ENCODE measurements at regions not wholly inside any gene's neighbourhood (a gene's known extent, or its start where the extent isn't known, plus 50 kb on each side); places are given as distances from the start of the nearest gene placed in this dataset.
A peak's percentile ranks its signal among the peaks of the same experiment; 100 is the strongest.
"Not testable (repeated sequence)": the region's sequence is repeated elsewhere in the genome, so short reads cannot be mapped to it uniquely, and the experiment has no call there.

DNA sequence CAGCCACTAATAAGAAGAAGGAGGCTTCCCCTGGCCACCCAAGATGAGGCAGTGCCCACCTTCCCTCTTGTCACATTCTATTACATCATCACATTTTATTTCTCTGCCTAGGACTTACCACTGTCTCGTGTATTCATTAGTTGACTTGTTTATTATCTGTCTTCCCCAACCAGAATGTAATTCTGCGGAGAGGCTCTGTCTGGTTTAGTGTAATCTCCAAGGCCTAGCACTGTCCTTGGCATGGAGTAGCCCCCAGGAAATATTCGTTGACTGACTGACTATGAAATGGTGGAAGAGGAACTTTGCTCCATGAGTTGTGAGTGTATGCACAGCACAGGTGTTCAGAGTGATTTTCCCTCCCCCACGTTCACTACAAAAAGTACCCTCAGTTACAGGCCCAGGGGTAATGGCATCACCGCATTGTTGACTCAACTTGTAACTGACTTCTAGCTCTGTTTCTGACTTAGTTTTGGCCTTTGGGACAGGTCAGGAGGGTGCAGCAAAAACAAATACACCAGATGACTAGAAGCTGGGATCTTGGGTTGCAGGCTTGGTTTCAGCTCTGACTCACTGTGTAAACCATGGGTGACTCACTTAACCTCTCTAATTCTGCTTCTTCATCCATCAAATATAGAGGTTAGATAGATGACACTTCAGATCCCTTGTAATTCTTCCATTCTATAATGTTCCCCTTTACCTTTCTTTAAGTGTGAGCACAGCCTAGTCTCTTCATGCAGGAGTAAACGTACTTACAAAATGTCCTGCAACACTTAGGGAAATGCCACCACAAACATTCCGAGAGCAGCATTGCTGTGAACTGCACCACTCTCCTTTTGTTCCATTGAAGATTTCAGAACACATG is 229.7 kb downstream of the KCNRG start:
- TF ChIP-seq, protein P1, sequence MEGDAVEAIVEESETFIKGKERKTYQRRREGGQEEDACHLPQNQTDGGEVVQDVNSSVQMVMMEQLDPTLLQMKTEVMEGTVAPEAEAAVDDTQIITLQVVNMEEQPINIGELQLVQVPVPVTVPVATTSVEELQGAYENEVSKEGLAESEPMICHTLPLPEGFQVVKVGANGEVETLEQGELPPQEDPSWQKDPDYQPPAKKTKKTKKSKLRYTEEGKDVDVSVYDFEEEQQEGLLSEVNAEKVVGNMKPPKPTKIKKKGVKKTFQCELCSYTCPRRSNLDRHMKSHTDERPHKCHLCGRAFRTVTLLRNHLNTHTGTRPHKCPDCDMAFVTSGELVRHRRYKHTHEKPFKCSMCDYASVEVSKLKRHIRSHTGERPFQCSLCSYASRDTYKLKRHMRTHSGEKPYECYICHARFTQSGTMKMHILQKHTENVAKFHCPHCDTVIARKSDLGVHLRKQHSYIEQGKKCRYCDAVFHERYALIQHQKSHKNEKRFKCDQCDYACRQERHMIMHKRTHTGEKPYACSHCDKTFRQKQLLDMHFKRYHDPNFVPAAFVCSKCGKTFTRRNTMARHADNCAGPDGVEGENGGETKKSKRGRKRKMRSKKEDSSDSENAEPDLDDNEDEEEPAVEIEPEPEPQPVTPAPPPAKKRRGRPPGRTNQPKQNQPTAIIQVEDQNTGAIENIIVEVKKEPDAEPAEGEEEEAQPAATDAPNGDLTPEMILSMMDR (IDR thresholded peaks at IDR 0.05; ENCODE audit: low read length, missing control alignments), result no peak
- H3K4me3 ChIP-seq (replicated peaks; ENCODE audit: low read depth, low read length), result no peak overlapping the region
- DNase-seq (ENCODE audit: low read depth), result peak; percentile 60

DNA sequence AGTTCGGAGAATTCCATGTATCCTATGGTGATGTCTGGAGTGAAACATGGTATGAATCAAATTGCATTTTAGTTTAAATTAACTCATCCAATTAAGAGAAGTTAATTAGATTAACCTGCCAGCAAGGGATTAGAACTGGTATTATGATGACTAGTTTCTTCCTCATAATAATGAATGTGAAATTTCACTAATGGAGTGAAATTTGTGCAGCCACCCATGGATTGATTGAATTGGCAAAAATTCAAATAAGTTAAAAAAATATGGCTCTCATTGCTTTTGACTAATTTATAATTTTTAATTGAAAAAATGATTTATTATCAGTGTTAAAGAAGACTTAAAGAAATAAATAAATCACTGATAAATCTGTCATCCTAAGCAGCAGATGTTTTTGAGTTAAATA is 232.0 kb downstream of the KCNRG start:
- TF ChIP-seq, protein P1 (IDR thresholded peaks at IDR 0.05; ENCODE audit: low read length, missing control alignments), result no peak
- H3K4me3 ChIP-seq (replicated peaks; ENCODE audit: low read depth, low read length), result no peak overlapping the region
- DNase-seq (ENCODE audit: low read depth), result no peak

DNA sequence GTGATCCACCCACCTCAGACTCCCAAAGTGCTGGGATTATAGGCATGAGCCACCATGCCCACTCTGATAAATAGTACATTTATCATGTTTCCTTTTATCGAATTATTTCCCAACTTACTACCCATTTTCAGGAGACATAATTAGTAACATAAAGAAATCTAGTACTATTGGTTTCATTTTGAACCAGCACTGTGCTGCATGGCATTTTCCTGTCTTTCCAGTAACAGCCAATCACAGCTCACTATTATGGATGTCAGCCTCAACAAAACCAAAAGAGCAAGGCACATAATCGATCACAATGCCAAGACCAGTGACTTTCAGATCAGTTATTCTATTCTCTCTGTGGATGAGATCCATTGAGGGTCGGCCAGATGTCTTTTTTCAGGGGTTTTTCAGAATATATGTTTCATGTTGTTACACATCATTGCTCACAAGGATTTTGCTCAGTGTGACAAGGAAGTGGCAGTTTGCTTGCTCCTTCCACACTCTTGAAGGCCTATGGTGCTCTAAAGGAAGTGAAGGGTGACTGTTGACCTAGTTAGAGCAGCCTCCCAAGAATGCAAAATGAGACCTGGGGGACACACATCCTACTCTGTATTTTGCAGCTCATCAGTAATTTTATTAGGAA is 233.4 kb downstream of the KCNRG start:
- DNase-seq (ENCODE audit: low read depth), result no peak
- H3K4me3 ChIP-seq (replicated peaks; ENCODE audit: low read depth, low read length), result no peak overlapping the region
- TF ChIP-seq, protein P1 (IDR thresholded peaks at IDR 0.05; ENCODE audit: low read length, missing control alignments), result no peak

DNA sequence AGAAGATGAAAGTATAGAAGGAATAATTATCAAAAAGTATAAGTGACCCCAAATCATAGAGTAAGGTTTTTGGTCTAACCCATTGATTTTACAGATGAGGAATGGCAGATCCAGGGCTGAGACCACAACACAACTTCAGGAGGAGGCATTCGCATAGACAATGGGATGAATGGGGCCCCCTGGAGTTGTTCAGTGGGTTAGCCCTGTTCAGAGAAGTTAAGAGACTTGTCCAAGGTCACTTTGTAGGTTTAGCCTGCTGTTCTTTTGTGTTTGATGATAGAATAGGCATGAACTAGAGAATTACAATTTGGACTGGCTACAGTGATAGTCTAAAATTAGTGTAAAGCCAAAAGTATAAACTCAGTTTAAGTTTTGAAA is 233.9 kb downstream of the KCNRG start:
- TF ChIP-seq, protein P1 (IDR thresholded peaks at IDR 0.05; ENCODE audit: low read length, missing control alignments), result no peak
- H3K4me3 ChIP-seq (replicated peaks; ENCODE audit: low read depth, low read length), result no peak overlapping the region
- DNase-seq (ENCODE audit: low read depth), result no peak

DNA sequence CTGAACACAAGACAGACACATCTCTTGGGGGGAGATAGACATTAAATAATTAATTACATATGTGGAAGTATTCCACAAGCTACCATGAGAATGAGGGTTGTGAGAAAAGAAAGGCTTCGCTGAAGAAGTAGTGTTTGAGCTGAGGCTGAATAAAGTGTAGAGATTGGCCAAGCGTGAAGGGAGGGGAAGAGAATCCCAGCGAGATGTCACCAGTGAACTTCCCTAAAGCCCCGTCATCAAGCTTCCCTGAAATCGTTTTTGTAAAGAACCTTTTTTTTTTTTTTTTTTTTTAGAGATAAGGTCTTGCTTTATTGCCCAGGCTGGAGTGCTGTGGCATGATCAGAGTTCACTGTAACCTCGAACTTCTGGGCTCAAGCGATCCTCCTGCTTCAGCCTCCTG is 235.2 kb downstream of the KCNRG start:
- DNase-seq (ENCODE audit: low read depth), result no peak
- H3K4me3 ChIP-seq (replicated peaks; ENCODE audit: low read depth, low read length), result no peak overlapping the region
- TF ChIP-seq, protein P1 (IDR thresholded peaks at IDR 0.05; ENCODE audit: low read length, missing control alignments), result no peak

DNA sequence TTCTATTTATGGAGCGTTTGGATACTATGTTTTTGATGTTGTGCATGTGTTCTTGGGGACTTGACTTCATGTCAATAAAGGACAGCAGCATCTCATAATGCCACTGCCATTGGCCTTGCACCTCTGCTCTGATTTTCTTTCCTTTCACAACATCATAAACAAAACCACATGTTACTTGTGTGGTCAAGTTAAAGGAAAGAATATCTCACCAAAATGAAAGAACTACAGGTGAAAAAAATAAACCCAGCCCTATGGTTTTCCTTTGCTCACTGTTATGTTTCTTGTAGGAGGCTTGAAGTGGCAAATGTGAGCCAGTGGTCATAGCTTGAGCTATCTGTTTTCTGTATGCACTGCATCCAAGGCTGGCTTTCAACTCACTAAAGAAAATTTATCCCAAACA is 240.4 kb downstream of the KCNRG start:
- no peak overlapping the region for H3K4me3 ChIP-seq (replicated peaks; ENCODE audit: low read depth, low read length)
- DNase-seq (ENCODE audit: low read depth), result no peak
- TF ChIP-seq, protein P1 (IDR thresholded peaks at IDR 0.05; ENCODE audit: low read length, missing control alignments), result no peak

DNA sequence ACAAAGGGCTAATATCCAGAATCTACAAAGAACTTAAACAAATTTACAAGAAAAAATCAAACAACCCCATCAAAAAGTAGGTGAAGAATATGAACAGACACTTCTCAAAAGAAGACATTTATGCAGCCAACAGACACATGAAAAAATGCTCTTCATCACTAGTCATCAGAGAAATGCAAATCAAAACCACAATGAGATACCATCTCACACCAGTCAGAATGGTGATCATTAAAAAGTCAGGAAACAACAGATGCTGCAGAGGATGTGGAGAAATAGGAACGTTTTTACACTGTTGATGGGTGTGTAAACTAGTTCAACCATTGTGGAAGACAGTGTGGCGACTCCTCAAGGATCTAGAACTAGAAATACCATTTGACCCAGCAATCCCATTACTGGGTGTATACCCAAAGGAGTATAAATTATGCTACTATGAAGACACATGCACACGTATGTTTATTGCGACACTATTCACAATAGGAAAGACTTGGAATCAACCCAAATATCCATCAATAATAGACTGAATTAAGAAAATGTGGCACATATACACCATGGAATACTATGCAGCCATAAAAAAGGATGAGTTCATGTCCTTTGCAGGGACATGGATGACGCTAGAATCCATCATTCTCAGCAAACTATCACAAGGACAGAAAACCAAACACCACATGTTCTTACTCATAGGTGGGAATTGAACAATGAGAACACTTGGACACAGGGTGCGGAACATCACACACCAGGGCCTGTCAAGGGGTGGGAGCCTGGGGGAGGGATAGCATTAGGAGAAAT is 241.5 kb downstream of the KCNRG start:
- not testable (repeated sequence) for H3K4me3 ChIP-seq (replicated peaks; ENCODE audit: low read depth, low read length); DNase-seq (ENCODE audit: low read depth)

All from fibroblast of pulmonary artery (primary cell).